ENCODE measurements at regions not wholly inside any gene's neighbourhood (a gene's known extent, or its start where the extent isn't known, plus 50 kb on each side); places are given as distances from the start of the nearest gene placed in this dataset.

GRCh38 chr13:107534548-107534947 is 680.8 kb downstream of the LIG4 start:
- ATAC-seq, result no peak
- H3K9me3 Mint-ChIP-seq, result 0 out of 2 replicates have a peak, but pooled peaks cover 3% of the 10 kb centered on the region

DNA sequence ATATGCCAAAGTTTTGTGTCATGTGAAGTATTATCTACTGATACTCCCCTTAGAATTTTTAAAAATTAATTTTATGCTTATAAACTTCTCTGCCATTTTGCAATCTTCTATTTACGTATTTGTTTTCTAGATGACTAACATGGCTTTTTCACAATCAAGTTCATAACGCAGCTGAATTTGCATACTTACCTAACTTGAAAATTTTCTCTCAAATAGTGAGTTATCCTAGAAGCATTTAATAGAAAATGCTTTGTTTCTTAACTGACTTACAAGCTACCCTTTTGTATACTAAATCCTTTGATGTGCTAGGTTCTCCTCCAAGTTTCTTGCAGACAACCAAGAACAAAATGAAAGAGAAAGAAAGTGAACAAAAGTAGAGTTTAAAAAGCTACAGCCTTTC is 683.5 kb downstream of the LIG4 start:
- ChIA-PET CTCF (no interaction called here), POLR2A (no interaction called here)
- Mint-ChIP-seq H3K4me3 (no peak overlapping the region), H3K27me3 (ENCODE audit: low read depth) (no peaks in the 10 kb centered on the region), H3K4me1 (peaks cover 15% of the 10 kb centered on the region), H3K27ac (no peak overlapping the region), H3K36me3 (no peaks in the 10 kb centered on the region), H3K9me3 (no peaks in the 10 kb centered on the region)
- DNase-seq (ENCODE audit: low spot score) (no peak), ATAC-seq (no peak)
- no peak for TF ChIP-seq ZNF423 (CRISPR knock-in tag; IDR thresholded peaks at IDR 0.05)
- TF ChIP-seq PRDM15 (CRISPR knock-in tag; IDR thresholded peaks at IDR 0.05), result no peak
- no peak for TF ChIP-seq ZNF532 (CRISPR knock-in tag; IDR thresholded peaks at IDR 0.05; ENCODE audit: borderline replicate concordance)
- TF ChIP-seq ESRRA (CRISPR knock-in tag; IDR thresholded peaks at IDR 0.05; ENCODE audit: borderline replicate concordance), result no peak
- no peak for TF ChIP-seq ZNF281 (CRISPR knock-in tag; IDR thresholded peaks at IDR 0.05)
- no peak for TF ChIP-seq ZNF396 (CRISPR knock-in tag; IDR thresholded peaks at IDR 0.05; ENCODE audit: borderline replicate concordance)
- TF ChIP-seq, protein P1, sequence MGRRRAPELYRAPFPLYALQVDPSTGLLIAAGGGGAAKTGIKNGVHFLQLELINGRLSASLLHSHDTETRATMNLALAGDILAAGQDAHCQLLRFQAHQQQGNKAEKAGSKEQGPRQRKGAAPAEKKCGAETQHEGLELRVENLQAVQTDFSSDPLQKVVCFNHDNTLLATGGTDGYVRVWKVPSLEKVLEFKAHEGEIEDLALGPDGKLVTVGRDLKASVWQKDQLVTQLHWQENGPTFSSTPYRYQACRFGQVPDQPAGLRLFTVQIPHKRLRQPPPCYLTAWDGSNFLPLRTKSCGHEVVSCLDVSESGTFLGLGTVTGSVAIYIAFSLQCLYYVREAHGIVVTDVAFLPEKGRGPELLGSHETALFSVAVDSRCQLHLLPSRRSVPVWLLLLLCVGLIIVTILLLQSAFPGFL (CRISPR knock-in tag; IDR thresholded peaks at IDR 0.05; ENCODE audit: borderline replicate concordance), result no peak

More at GRCh38 chr13:107534548-107534947, 680.8 kb downstream of the LIG4 start:
- Mint-ChIP-seq H3K4me3 (no peak overlapping the region), H3K27ac (no peak overlapping the region), H3K4me1 (peaks cover 7% of the 10 kb centered on the region), H3K27me3 (ENCODE audit: low read depth) (no peaks in the 10 kb centered on the region), H3K36me3 (no peaks in the 10 kb centered on the region)
- ChIA-PET CTCF (no interaction called here), POLR2A (no interaction called here)
- no peak for DNase-seq (ENCODE audit: low spot score)
- no peak for TF ChIP-seq NR2C2 (CRISPR knock-in tag; IDR thresholded peaks at IDR 0.05)
- TF ChIP-seq RELA (CRISPR knock-in tag; IDR thresholded peaks at IDR 0.05; ENCODE audit: borderline replicate concordance), result no peak
- no peak for TF ChIP-seq CTCF (IDR thresholded peaks at IDR 0.05)
- no peak for TF ChIP-seq SP1 (CRISPR knock-in tag; conservative IDR thresholded peaks at IDR 0.05)
- TF ChIP-seq TEAD4 (CRISPR knock-in tag; IDR thresholded peaks at IDR 0.05), result no peak
- TF ChIP-seq FOXJ3 (CRISPR knock-in tag; IDR thresholded peaks at IDR 0.05; ENCODE audit: borderline replicate concordance), result no peak
- TF ChIP-seq SMAD4 (CRISPR knock-in tag; IDR thresholded peaks at IDR 0.05), result no peak
- TF ChIP-seq GTF2I (CRISPR knock-in tag; conservative IDR thresholded peaks at IDR 0.05), result no peak
- TF ChIP-seq SMAD3 (CRISPR knock-in tag; IDR thresholded peaks at IDR 0.05; ENCODE audit: borderline replicate concordance), result no peak
- TF ChIP-seq ZNF416 (CRISPR knock-in tag; IDR thresholded peaks at IDR 0.05), result no peak
- TF ChIP-seq E2F1 (CRISPR knock-in tag; IDR thresholded peaks at IDR 0.05), result no peak
- TF ChIP-seq TP53 (CRISPR knock-in tag; IDR thresholded peaks at IDR 0.05), result no peak
